ENCODE measurements at regions not wholly inside any gene's neighbourhood (a gene's known extent, or its start where the extent isn't known, plus 50 kb on each side); places are given as distances from the start of the nearest gene placed in this dataset.

GRCh38 chr2:128982670-128983069 lies 664.0 kb upstream of the HS6ST1 start:
- DNase-seq (ENCODE audit: low spot score), result no peak

DNA sequence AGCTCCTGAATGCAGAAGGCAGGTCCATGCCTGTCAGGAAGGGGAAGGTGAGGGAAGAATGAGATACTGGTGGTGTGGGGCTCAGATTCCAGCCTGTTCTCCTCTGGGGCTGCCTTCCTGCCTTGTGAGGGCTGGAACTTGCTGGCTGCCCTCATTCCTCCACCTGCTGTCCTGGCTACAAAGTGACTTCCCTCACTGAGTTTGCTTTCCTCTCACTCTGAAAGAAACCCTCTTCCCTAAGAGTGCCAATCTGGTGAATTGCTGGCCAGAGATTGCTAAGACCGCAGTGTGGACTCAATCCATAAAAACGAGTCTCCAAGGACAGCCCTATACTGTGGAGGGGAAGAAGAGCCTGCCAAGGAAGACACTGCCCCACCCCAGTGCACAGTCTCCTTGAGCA lies 664.4 kb upstream of the HS6ST1 start:
- DNase-seq (ENCODE audit: low spot score), result no peak

- no peak for DNase-seq (ENCODE audit: low spot score)
Measured at GRCh38 chr2:128984081-128984480, 665.4 kb upstream of the HS6ST1 start.

- DNase-seq (ENCODE audit: low spot score), result no peak
Measured at GRCh38 chr2:128984855-128985254, 666.2 kb upstream of the HS6ST1 start.

DNA sequence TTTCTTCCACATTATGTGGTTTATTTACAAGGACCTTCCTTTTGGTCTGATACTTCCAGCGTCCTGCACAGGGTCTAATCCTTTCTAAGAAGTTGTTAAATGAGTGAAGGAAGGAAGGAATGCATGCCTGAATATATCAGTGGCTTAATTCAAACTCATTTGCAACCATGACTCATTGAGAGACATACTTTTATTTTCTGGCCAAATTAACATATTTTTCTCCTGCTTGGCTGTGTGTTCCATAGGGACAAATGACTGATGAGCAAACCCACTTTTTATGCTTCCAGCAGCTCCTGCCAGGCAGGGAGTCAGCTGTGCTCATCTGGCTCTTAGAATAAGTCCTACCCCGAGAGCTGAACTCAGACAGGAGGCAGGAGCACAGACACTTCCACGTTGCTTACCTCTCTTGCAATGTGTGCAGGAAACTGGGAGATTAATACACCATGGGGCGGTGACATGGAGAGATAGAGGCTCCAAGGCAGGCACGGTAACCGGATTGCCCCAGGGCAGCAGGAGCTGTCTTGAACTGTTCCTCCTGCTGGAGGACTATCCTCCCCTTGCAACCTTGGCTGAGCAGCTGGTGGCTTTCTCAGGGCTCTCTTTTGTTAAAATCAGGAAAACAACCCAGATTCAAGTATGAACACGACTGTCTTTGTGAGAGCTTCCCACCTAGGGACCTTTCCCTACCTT lies 667.5 kb upstream of the HS6ST1 start:
- no peak for DNase-seq (ENCODE audit: low spot score)

- no peak for DNase-seq (ENCODE audit: low spot score)
Measured at GRCh38 chr2:128986867-128987268, 668.2 kb upstream of the HS6ST1 start.

DNA sequence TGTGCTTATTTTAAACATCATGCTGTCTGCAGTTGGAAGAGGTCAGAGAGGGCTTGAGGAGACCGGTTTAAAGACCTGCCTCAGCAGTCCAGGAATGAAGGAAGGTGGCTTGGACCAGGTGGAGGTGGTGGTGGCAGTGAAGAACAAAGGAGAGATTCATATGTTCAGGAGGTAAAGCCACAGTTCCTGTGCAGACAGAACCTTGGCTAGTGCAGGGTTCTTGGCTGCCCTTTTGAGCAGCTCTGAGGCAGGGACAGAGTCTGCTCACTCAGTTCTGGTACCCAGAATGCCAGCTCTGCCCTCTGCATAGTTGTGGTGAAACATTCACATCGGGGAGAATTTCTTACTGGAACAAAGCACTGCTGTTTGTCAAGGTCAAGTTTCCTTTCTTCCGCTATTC lies 669.7 kb upstream of the HS6ST1 start:
- no peak for DNase-seq (ENCODE audit: low spot score)

GRCh38 chr2:128988967-128989366 lies 670.3 kb upstream of the HS6ST1 start:
- DNase-seq (ENCODE audit: low spot score), result no peak

GRCh38 chr2:128995086-128995485 lies 676.4 kb upstream of the HS6ST1 start:
- DNase-seq (ENCODE audit: low spot score), result no peak

DNA sequence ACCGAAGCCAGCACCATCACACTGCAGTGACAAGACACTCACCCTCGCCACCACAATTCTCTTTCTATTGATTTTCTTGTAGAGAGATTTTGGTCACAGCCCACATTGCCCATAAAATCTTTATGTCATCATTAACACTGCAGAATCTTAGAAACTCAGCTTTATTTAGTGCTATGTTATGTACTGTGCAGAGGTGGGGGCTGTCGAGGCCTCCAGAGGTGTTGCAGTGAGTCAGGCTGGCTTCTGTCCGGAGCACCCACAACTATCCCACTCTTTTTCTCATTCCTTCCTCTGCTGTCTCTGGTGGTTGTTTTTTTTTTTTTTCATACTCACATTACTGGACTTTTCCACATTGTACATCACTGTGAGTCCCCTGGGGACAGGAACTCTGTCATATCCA lies 677.4 kb upstream of the HS6ST1 start:
- DNase-seq (ENCODE audit: low spot score), result no peak

GRCh38 chr2:128997166-128997866 lies 678.6 kb upstream of the HS6ST1 start:
- no peak for DNase-seq (ENCODE audit: low spot score)

DNA sequence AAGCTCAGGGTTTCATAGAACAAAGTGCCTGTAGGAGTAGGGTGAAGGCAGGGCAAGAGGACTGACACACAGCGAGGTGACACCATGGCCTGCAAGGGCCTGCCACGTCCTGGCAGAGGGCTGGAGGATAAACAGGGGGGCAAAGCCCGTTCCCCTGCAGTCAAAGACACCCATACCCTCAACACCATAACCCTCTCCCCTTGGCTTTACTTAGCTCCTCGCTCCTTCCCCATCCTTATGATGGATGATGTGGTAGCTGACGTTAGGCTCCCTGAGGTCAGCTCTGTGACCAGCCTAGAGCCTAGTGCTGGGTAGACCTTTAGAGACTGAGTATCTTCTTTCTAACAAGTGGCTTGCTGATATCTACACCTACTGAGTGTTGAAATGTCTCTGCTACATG lies 683.3 kb upstream of the HS6ST1 start:
- DNase-seq (ENCODE audit: low spot score), result no peak

GRCh38 chr2:129002751-129003150 lies 684.1 kb upstream of the HS6ST1 start:
- no peak for DNase-seq (ENCODE audit: low spot score)

GRCh38 chr2:129004485-129004884 lies 685.8 kb upstream of the HS6ST1 start:
- DNase-seq (ENCODE audit: low spot score), result no peak

DNA sequence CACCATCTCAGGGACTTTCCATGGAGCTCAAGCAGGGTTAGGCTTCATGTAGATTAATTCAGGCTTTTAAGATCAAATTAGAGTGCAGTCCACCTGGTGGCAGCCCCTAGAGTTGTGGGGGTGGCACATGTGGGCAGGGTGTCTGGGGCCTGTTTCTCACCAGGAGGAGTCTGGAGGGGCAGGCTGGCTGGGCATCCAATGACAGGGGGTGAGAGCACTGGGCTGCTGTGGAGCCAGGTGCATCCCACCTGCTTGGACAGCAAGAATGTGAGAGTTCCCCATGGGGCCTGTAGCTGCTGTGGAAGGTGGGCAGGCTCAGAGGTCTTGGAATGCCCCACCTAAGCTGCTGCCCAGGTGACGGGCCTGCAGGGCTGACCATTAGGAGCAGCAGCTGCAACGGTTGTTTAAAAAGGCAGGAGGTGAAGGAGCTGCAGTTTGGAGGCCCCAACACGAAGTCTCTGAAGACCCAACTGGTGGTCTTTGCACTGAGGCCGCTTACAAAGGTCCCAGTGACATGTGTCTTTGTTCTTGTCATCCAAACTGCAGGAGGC lies 686.3 kb upstream of the HS6ST1 start:
- no peak for DNase-seq (ENCODE audit: low spot score)

DNA sequence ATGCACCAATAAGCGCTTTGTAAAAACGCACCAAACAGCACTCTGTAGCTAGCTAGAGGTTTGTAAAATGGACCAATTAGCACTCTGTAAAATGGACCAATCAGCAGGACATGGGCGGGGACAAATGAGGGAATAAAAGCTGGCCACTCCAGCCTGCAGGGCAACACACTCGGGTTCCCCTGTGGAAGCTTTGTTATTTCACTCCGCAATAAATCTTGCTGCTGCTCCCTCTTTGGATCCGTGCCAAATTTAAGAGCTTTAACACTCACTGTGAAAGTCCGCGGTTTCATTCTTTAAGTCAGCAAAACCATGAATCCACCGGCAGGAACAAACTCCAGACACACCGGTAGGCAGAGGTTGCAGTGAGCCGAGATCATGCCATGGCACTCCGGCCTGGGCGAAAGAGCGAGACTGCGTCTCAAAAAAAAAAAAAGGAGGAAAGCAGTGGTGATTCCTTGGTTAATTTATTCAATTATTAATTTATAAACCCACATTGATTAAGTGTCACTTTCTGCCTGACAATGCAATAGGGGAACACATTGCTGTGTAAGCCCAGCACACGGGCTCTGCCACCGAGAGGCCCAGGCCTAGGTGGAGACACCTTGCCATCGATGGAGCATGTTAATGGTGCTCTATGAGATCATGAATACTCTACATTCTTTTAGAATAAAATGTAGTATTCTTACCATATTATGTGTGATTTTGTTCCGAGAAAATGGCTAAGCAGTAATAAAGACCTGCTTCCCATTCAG lies 687.6 kb upstream of the HS6ST1 start:
- DNase-seq (ENCODE audit: low spot score), result no peak

DNA sequence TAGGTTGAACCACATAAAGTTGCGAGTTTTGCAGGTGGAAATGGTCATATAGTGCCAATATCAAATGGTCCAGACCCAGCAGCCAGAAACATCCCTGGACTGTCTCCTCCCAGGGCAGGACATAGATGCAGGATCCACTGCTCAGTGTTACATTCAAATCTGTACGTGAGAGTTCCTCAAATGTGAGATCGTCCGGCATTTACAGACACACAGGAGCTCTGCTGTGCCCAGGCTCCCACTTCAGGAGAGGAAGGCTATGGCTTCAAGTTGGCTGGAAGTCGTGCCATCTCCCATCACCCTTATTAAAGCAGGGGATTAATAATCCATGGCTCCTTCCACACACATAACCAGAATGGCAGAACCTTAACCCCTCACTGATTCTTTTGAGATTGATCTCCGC lies 688.2 kb upstream of the HS6ST1 start:
- DNase-seq (ENCODE audit: low spot score), result no peak

DNA sequence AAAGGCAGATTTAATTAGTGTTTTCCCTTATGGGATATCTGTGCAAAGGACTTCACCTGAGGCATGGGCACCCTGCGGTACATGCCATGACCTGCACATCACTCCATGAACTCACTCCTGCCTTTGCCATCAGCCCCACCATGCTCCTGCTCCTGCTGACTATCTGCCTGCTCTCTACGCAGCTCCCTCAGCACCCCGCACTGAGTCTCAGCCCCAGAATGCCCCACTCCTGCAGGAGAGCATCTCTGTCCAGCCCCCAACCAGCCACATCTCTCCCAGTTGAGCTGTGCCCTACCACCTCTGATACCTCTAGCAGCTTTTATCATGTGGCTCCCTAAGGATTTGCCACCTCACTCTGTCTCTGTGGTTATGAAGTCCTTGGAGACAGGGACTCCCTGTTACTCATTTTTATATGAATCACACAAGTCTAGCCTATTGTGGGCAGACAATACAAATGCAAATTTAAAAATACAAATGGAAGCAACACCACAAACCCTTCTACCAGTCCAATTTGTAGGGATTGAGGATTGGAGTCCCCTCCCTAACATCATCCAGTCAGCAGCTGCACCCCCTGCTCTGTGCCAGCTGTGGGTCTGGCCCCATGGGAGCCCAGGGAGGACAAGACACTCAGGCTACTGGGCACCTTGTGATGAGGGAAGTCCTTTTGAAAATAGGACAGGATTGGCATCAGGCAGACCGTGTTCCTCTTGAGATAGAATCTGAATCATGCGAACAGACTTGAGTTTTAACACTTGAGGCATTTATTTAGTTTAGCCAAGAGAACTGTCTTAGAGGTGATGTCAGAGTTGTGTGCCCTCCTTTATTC lies 689.6 kb upstream of the HS6ST1 start:
- no peak for DNase-seq (ENCODE audit: low spot score)

DNA sequence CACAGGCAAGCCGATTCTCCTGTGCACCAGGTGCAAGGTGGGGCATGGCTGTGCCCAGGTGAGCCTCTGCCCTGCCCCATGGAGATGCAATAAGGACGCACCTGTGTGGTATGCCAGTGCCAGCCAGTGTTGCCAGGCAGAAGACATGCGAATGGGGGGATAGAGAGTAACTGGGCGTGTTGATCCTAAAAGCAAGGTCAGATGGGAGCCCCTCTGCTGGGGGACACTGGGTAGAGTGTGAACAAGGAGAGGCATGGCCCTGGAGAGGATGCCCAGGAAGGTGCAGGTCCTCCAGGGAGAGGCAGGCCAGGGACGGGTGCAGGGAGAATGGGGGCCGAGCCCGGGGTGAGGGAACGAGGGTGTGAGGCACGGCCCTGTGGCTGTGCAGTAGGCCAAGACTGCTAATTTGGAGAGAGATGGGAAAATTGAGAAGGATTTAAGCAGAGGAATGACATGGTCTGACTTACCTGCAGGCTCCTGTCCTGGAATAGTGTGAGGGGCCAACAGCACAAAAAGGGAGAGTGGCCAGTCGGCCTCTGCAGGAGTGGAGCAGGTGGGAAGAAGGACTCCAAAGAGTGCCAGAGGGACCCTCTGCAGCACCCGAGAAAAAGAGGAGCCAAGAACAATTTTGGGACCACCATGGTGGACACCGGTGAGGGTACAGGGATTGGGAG lies 690.4 kb upstream of the HS6ST1 start:
- DNase-seq (ENCODE audit: low spot score), result no peak

DNA sequence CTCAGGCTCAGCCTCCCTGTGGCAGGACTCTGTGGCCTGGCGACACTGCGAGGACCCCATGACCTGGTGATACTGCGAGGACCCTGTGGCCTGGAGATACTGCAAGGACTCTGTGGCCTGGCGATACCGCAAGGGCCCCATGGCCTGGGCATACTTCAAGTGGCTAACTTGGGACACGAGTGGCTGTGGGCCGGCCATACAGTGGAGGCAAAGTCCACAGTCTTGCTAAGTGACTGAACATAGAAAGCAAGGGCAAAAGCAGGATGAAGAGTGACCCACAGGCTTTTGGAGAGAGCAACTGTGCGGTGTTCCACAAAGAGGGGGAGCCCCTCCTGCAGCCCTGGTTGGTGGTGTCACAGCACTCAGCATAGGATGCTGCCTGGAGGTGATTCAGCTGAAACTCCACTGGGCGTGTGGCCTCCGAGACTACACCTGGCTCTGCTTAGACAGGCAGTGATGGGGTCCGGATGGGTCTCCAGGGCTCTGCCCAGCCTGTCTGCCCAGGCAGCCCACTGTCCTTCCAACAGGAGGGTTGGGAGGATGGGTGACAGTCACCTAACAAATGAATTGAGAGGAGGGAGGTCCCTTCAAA lies 691.0 kb upstream of the HS6ST1 start:
- no peak for DNase-seq (ENCODE audit: low spot score)

GRCh38 chr2:129010262-129010661 lies 691.6 kb upstream of the HS6ST1 start:
- DNase-seq (ENCODE audit: low spot score), result no peak
